Left ventricle myocardium superior (tissue), 1 donor: ENCODE measurements at regions not wholly inside any gene's neighbourhood (a gene's known extent, or its start where the extent isn't known, plus 50 kb on each side); places are given as distances from the start of the nearest gene placed in this dataset.

ENCODE experiments used
- ATAC-seq: fragments of 200-7000 bp; cut with Tn5 transposase; one replicate; pipeline ENCODE4 v1.9.1; 2020; ENCODE audit warnings: mild to moderate bottlenecking, moderate library complexity
- DNase-seq: peaks from one replicate; pipeline ENCODE4 v3.0.0-alpha.2; 2020
- intact Hi-C: fragments of 100-400 bp; cut with micrococcal nuclease; formaldehyde crosslinking; loops from one replicate; pipeline ENCODE4 v1.11.0; 2022
- donor health status: DM: no; HTN: yes; CAD: no; lungs with severe emphysema.

GRCh38 chr7:135833642-135834041 lies 85.0 kb upstream of the FAM180A start:
- intact Hi-C loops, result no loop called here
- DNase-seq (no peak), ATAC-seq (no peak)

GRCh38 chr7:135831455-135832195 lies 83.0 kb upstream of the FAM180A start:
- no peak for DNase-seq
- intact Hi-C loops, result no loop called here
- ATAC-seq, result no peak

GRCh38 chr7:135828604-135829003 lies 80.0 kb upstream of the FAM180A start:
- no peak for DNase-seq
- intact Hi-C loops, result no loop called here
- ATAC-seq, result no peak

GRCh38 chr7:135827391-135827790 lies 78.8 kb upstream of the FAM180A start:
- intact Hi-C loops, result no loop called here
- ATAC-seq (no peak), DNase-seq (no peak)

DNA sequence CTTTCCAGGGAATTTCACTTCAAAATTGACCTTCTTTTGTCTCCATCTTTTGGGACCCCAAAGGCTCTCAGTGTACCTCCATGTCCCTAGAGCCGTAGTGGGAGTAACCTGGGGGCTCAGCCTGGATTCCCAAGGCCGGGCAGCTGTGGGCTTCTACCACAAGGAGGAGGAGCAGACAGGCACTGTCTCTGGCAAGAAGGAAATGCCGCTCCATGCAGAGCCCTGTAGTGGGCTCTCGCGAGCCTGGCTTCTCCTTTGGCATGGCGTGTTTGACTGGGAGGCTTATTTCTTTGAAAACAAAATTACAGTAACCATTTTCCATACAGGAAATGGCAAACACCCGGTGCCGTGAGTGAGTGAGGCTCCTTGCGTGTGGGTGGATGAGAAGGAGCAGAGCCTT lies 76.8 kb upstream of the FAM180A start:
- intact Hi-C loops, result no loop called here
- ATAC-seq (no peak), DNase-seq (no peak)

DNA sequence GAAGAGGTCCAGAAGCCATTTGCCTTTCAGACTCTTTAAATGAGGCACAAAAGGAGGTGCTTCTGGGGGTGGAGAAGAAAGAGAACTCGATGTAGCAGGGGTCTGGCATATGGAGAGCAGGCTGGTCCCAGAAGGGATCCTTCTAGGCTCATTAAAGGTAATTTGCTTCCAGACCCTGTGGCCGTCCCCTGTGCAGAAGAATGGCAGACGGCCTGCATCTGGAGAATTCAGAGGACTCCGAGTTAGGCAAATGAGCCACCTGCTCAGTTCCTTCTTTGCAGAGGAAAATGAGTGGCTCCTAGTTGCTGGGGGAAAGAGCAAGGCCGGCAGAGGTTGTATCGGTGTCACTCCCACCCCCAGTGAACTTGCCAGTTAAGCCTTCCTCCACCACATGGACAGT lies 73.8 kb upstream of the FAM180A start:
- intact Hi-C loops, result no loop called here
- no peak for ATAC-seq
- no peak for DNase-seq

GRCh38 chr7:135817583-135817982 lies 69.0 kb upstream of the FAM180A start:
- intact Hi-C loops, result no loop called here
- no peak for DNase-seq
- peak; percentile 58 for ATAC-seq

- ATAC-seq, result no peak
- intact Hi-C loops, result no loop called here
- DNase-seq, result no peak
These were observed 66.4 kb upstream of the FAM180A start for GRCh38 chr7:135815033-135815432.

- ATAC-seq (no peak), DNase-seq (no peak)
- intact Hi-C loops, result no loop called here
These were observed 63.5 kb upstream of the FAM180A start for GRCh38 chr7:135812148-135812547.

- intact Hi-C loops, result no loop called here
- ATAC-seq, result no peak
- no peak for DNase-seq
These were observed 62.9 kb upstream of the FAM180A start for GRCh38 chr7:135811506-135811905.

DNA sequence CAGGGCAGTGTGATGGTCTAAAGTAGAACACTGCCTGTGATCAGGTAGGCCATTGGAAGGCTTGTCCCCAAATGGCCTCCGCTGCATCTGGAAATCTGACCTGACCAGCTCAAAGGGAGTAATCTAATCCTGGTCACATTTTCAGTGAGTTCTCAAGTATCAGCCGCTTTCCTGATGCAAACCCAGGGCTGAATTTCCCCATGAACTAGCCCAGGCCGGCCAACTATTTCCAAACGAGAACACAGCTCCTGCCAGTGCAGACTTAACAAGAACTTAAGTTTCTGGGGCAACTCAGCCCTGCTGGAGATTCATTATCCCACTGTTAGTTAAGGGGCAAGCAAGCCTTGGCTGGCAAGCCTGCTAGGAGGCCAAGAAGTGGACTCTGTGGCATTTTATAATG lies 59.6 kb upstream of the FAM180A start:
- DNase-seq (no peak), ATAC-seq (no peak)
- intact Hi-C loops, result no loop called here

DNA sequence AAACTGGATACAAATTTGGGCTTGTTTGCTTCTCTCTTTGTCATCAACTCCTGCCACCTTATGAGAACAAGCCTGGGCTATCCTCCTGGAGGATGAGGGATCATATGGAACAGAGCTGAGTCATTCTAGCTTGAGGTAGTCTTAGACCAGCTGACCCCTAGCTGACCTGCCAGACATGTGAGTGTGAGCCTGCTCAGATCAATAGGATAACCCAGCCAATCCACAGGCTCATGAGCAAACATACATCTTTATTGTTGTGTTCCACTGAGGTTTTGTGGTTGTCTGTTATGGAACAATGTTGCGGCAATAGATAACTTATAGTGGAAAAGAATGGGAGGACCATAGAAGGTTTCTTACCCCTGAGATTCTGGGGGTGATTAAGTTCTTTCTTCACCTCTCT lies 54.5 kb upstream of the FAM180A start:
- no peak for DNase-seq
- ATAC-seq, result no peak
- intact Hi-C loops, result no loop called here

GRCh38 chr7:135802697-135803096 lies 54.1 kb upstream of the FAM180A start:
- DNase-seq (no peak), ATAC-seq (no peak)
- intact Hi-C loops, result no loop called here

- intact Hi-C loops, result loop anchor here (2.0 kb wide), 1 partner anchor 207 kb away; no protein-coding TSS in a partner anchor
- peak; percentile 21 for ATAC-seq
- DNase-seq, result peak; percentile 40
These were observed 53.3 kb upstream of the FAM180A start for GRCh38 chr7:135801877-135802276.

DNA sequence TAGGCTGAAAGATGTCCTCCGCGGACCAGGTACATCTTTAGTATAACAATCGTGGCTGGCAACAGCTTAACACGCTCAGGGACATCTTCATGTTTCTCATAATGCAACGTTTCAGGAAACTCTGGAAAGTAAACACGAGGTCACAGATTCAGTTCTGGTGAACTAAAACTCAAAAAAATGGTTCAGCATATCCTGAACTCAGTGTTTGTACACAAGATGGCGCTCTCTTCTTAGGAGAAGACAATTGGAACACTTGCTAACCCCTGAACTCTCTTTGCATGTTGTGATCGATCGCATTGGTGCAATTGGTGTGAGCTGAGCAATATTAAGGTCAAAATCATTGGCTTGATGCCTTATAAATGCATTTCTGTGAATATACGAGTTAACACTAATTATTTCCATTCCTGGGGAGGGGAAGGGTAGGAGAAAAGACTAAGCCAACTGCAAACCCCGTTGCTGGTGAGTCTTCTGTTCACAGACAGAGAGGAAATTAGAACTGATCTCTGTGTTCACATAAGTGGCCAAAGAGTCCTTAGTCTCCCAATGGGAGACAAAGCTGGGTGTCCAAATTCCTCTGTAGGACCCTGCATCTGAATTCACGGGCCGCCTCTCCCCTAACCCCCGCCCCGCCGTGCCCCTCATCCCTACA lies 52.6 kb upstream of the FAM180A start:
- peak; percentile 73 for ATAC-seq
- intact Hi-C loops, result loop anchor here (2.0 kb wide), 1 partner anchor 208 kb away; no protein-coding TSS in a partner anchor

DNA sequence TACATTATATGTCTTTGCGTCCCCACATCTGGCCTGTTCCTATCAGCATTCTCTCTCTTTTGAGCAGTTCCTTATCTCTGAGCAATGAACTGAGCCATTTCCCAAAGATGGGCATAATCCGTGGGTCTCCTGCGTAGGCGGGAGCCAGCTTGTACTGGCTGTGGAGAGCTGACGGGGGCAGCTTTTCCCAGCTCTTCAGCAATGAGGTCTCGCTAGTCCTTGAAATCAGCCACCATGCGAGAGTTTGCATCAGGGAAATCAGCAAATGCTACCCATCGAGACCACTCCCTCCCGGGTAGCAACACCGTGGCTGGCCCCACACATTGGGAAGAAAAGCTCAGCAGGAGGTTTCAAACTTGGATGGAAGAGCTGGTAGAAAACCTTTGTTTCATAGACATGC lies 51.9 kb upstream of the FAM180A start:
- ATAC-seq, result no peak
- DNase-seq, result no peak
- intact Hi-C loops, result loop anchor here (2.0 kb wide), 1 partner anchor 208 kb away; no protein-coding TSS in a partner anchor

More for the DNA sequence above, 52.6 kb upstream of the FAM180A start:
- no peak for DNase-seq

DNA sequence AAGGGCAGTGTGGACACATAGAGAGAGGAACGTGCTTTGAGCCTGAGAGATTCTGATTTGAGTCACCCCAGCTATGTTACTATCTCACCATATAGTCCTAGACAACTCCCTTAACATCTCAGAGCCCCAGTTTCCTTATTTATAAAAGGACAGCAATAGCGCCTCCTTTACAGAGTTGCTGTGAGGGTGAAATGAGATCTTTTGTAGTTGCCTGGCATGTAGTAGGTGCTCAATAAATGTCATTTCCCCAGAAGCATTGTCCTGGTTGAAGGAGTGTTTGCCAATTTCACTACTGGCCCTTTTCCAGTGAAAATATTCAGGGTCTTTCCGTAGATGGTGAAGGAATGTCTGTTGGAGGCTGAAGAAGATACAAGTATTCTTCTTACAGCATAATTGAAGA lies 51.3 kb upstream of the FAM180A start:
- ATAC-seq (no peak), DNase-seq (no peak)
- intact Hi-C loops, result loop anchor here (2.0 to 5.0 kb wide), 2 partner anchors 128 to 209 kb away; no protein-coding TSS in a partner anchor
